ENCODE measurements at regions not wholly inside any gene's neighbourhood (a gene's known extent, or its start where the extent isn't known, plus 50 kb on each side); places are given as distances from the start of the nearest gene placed in this dataset.

DNA sequence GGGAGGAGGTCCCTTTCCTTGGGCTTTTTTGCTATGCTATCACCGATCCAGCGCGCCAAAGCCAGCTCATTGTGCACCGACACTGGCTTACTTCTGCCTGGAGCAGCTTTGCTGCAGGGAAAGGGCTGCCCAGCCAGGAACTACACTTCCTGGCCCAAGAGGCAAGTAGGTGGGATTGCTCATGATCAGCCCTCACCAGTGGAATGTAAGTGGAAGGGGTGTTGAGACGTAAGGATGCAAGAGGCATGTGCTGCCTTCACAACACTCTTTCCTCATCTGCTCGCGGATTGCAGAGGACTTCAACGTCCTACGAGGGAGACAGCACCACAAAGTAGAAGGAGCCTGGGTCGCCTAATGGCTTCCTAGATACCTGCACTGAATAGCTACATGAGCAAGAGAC, 104.3 kb upstream of the FOXF1 start:
- DNase-seq (ENCODE audit: low read depth) = no peak

DNA sequence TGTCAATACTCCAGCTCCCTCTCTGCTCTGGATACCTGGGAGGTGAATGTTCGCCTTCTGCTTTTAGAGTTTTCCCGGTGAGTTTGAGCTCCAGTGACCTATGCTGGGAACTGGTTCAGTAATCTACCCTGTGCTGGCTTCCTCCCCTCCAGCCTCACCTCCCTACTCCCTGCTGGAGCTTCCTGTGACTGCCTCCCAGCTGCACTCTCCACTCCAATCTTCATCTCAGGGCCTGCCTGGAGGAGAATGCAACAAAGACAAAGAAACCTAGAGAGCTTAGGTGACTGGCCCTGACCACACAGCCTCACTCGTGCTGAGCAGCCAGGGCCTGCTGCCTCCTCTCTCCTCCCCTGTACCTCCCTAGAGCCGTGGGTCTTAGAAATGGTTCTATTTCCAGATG, 101.6 kb upstream of the FOXF1 start:
- DNase-seq (ENCODE audit: low read depth) = no peak

DNA sequence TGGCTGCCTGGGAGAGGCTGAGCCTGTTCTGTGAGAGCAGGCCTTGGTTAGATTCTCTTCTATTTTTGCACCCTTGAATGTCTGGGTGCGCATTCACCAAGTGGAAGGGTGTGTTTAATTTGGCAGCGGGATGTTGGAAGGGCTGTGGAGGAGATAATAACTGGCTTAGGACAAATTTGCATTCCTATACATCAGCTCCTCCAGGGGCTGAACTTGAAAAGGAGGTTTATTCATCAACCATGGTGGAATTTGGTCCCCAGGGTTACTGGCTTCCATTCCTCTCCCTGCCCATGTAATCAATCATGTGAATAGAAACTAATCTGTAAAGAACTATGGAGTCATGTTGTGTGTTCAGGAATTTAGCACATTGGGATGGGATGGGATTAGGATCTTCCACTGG, 100.2 kb upstream of the FOXF1 start:
- DNase-seq (ENCODE audit: low read depth) = no peak

DNA sequence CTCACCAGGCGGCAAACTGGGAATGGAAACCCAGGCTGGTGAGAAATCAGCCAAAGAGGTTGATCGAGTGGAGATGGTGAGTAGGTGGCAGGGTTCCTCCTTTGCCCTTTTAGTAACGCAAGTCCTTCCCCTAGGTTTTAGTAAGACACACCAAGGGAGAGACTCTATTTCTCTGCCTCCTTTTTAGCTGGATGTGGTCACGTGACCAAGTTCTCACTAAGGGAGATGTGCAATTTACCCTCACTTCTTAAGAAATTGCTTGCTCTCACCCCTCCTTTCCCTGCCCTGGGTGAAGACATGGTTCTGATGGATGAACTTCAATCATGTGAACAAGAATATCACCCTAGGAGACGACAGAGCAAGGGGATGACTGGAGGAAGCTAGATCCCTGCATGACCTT, 99.8 kb upstream of the FOXF1 start:
- no peak for DNase-seq (ENCODE audit: low read depth)

DNA sequence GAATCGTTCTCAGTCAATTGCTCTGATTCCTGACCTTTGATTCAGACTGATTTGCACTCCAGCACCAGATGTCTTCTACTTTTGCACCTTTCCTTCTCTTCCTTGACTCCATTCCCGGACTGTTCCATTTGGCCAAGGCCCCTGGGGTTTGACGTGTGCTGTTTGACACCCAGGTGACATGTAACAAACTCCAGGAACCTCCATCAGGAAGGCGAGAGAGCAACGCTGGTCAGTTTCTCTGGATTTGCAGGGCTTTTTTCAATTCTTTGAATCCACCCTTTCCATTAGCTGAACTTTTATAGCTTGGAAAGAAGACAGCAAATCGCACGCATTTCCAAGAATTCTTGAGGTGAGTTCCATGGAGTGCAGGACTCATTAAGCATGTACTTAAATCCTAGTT, 98.4 kb upstream of the FOXF1 start:
- no peak for DNase-seq (ENCODE audit: low read depth)

DNA sequence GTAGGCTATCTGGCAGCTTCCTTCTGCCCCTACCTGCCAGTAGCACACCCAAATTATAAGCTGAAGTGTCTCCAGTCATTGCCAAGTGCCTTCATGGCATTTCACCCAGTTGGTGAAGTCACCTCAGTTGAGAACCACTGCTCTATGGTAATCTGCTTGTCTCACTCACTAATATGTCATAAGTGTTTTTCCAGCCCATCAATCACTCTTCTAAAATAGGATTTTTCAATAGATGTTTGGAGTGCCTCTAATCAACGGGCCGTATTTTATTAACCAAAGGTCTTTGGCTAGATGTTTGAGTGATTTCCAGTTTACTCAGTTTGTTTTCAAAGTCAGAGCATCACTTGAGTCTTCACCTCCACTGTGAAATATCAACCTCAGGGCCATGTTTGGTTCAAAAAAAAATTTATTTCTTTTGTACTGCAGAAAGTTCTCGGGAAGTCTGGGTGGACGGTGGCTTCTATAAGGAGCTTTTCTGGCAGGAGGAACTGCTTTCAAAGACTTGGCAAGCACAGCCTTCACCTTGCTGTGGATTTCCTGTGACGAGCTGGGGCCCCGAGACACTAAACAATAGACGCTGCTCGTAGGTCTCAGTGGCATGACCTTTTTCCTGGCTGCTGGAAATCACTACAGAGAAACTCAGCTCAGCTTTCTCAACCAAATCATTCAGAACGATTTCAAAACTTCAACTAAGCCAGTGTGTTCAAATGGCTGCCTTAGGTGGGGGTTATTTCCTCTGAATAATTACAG, 95.2 kb upstream of the FOXF1 start:
- no peak for DNase-seq (ENCODE audit: low read depth)

DNA sequence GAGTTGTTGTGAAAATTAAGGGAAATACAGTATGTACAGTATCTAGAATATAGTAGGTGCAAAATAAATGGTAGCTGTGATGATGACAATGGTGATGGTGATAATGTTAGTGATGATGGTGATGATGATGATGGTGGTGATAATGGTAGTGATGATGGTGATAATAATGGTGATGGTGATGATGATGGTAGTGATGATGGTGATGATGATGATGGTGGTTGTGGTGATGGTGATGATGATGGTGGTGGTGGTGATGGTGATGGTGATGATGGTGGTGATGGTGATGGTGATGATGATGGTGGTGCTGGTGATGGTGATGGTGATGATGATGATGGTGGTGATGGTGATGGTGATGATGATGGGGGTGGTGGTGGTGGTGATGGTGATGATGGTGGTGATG, 91.3 kb upstream of the FOXF1 start:
- no peak for DNase-seq (ENCODE audit: low read depth)

DNA sequence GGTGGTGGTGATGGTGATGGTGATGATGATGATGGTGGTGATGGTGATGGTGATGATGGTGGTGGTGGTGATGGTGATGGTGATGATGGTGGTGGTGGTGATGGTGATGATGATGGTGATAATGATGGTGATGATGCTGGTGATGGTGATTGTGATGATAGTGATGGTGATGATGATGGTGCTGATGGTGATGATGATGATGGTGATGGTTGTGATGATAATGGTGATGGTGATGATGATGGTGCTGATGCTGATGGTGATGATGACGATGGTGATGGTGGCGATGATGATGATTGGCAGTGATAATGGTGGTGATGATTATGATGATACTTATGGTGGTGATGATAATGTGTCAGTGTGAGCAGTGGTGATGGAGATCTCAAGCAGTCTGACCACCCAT, 90.8 kb upstream of the FOXF1 start:
- DNase-seq (ENCODE audit: low read depth) = no peak

DNA sequence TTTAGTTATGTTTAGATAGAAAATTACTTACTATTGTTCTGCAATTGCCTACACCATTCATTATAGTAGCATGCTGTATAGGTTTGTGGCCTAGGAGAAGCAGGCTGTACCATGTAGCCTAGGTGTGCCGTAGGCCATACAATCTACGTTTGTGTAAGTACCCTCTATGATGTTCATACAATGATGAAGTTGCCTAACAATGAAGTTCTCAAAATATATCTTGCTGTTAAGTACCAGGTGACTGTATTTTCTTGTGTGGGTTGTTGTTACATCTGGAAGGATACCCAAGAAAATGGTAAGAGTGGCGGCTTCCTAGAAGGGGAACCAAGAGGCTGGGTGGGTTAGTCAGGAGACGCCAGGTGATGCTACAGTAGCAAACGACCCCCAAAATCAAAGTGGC, 88.3 kb upstream of the FOXF1 start:
- no peak for DNase-seq (ENCODE audit: low read depth)

DNA sequence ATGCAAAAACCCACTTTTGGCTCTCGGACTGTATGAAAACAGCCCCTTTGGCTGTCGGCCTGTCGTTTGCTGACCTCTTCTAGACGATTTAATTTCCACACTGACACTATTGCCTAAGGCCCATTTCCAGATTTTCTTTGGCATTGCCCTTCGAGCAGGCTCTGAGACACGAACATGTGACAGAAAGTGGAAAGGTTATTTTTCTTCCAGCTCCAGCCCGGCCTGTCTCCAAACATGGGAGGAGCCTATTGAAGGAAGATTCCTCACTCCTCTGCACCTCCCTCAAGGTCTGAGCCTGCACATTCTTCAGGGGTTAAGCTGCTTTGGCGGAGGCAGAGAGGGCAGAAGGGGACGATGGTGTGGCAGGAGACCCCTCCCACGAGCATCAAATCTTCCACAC, 85.9 kb upstream of the FOXF1 start:
- peak; percentile 54 for DNase-seq (ENCODE audit: low read depth)

DNA sequence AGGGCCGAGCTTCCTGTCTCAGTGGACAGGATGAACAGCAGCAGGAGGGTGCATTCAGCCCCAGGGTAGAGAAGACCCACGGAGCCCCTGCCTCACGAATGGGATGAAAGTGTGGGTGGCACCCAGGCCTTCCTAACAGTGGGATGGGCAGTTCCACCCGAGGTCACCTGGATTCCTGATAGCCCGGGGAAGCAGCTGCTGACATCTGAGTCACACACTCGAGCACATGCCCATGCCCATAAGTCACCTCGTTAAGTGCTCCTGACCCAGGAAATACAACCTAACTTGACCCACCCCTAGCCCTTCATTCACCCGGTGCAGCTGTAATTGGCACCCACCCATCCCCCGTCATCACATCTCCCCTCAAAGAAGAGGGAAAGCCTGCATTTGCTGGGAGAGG, 85.3 kb upstream of the FOXF1 start:
- no peak for DNase-seq (ENCODE audit: low read depth)

DNA sequence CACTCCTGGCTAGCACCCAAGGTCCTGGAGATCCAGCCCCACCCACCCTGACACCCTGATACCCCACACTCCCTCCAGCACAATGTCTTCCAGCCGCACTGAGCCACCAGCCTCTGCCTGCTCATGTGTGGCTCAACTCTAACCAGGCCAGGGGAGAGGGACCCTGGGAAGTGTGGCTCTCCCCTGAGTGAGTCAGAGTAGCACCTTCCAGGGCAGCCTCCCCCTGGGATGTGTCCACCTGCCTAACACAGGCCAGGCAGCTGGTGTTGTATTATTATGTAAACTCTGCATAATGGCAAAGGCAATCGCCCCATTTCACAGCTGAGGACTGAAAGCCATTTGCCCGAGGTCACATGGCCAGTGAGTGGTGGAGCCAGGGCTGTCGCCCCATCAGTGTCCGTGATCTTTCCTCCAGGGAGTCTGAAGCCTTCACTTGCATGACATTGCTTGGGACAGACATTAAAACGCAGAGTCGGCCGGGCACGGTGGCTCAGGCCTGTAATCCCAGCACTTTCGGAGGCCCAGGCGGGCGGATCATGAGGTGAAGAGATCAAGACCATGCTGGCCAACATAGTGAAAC, 84.2 kb upstream of the FOXF1 start:
- DNase-seq (ENCODE audit: low read depth) = no peak

DNA sequence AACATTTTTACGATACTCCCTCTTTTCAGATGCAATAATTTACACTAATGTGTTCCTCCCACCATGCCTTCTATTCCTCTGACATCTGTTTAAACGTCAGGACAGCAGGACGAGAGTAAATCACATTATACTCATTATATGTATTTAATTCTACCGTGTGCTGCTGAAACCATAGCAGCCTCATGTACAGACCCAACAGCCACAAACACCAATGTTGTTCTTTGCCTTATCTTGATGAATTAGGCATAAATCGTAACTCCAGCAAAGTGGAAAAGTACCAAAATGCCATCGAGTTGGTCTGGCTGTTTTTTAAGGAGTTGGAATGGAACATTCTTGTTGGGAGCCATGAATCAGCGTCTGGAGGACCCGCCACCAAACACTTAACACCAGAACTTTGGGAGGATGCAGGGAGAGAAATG, 82.9 kb upstream of the FOXF1 start:
- no peak for DNase-seq (ENCODE audit: low read depth)

DNA sequence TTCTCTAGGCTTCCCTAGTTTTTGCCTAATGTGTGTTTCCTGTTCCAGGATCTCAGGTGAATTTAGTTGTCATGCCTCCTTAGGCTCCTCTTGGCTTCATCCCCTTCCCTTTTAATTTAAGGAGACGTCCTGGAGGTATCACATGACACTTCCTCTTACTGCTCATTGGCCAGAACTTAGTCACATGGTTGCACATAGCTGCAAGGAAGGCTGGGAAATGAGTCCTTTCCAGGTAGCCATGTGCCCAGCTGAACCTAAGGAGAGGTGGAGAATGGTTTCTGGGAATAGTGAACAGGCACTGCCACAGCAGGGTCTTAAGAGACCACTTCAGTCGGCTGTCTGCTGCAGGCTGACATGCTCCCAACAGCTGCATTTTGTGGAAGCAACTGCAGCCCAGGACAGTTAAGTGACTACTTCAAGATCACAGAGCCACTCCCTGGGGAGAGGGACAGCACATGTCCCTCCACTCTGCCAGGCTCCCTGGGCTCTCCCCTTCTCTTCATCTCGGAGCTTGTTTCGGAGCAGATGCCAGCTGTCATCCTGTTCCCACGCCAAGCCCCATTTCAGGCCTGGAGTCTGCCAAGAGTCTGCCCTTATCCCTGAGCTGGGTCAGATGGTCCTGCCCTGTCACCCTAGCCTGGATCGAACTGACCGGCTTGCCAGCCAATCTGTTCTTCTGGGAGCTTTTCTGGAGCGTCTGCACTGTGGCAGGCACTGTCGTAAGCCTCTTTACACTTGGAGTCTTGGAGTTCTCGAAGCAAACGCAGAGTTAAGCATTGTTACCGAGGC, 81.4 kb upstream of the FOXF1 start:
- no peak for DNase-seq (ENCODE audit: low read depth)

DNA sequence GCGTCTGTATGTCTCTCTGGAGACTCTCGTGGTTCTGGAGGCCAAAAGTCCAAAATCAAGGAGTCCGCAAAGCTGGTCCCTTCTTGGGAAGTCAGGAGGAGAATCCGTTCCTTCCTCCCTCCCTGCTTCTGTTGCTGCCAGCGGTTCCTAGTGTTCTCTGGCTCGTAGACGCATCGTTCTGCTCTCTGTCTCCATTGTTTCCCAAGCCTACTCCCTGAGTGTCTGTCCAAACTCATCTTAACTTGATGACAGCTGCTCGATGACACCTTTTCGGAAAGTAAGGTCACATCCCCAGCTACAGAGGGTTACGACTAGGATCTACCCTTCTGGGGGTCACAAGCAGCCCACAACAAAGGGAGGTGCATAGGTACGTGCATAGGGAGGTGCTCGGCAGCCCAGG, 80.7 kb upstream of the FOXF1 start:
- DNase-seq (ENCODE audit: low read depth) = no peak

DNA sequence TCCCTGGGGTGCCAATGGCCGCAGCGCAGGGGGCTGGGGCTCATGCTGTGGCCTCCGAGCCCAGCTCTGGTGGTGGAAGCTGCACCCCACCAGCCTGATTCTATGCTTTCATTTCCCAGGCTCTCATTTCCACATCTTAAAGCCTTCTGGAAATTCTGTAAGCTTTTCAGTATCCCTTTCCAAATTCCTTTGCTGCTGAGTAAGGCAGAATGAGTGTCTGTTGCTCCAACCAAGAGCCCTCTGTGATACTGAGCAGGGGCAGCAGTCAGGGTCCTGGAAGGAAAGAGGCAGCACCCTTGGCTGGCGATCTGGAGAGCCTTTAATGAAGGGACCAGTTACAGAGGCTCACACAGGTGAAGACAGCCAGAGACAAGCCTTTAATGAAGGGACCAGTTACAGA, 79.5 kb upstream of the FOXF1 start:
- no peak for DNase-seq (ENCODE audit: low read depth)

DNA sequence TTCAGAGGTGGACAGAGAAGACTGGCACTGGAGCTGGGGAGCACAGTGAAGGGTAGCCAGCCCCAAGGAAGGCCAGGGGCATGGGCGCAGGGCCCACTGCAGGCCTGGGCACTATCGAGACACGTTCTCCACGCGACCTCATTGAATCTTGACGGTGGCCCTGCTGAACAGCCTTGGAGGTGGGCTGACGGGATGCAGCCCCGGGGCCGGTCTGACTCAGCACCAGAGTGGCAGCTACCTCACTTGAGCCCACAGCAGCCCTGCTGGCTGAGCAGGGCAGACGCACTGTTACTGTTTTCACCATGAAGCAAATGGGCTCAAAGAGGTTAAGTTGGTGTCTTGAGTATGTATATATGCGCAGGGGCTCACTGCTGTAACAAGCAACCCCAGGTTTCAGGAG, 78.8 kb upstream of the FOXF1 start:
- DNase-seq (ENCODE audit: low read depth) = no peak

DNA sequence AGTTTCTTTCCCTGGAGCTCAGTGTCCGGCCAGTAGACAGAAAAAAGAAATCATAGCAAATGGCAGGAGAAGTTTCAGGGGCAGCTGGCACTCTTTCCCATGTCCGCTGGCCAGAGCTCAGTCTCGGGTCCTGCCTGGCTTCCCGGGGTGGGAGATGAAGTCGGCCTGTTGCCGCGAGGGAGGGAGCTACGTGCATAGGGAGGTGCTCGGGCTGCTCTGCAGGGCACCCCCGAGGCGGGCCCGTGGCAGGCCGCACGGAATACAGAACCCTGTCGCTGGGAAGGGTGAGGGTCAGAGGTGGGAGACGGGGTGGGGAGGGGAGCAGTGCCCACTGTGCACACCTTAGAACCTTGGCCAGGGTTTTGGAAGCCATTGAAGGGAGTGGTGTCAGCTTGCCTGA, 78.3 kb upstream of the FOXF1 start:
- no peak for DNase-seq (ENCODE audit: low read depth)

DNA sequence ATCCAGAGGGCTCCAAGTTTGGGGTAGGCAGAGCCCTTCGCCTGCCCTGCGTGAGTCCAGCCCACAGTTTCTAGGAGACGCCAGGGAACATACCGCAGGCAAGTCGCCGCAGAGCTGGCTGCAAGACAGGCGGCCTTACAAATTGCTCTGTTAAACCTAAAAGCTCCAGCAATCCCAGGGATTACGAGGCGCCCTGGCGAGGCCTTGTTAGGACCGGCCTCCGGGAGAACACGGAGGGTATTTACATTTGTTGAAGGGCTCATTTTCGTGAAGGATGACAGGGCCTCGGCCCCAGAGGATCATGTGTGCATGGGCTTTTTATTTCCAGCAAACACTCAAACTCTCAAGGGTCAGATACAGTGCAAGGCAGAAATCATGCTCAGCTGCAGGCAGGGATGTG, 77.6 kb upstream of the FOXF1 start:
- DNase-seq (ENCODE audit: low read depth) = no peak

DNA sequence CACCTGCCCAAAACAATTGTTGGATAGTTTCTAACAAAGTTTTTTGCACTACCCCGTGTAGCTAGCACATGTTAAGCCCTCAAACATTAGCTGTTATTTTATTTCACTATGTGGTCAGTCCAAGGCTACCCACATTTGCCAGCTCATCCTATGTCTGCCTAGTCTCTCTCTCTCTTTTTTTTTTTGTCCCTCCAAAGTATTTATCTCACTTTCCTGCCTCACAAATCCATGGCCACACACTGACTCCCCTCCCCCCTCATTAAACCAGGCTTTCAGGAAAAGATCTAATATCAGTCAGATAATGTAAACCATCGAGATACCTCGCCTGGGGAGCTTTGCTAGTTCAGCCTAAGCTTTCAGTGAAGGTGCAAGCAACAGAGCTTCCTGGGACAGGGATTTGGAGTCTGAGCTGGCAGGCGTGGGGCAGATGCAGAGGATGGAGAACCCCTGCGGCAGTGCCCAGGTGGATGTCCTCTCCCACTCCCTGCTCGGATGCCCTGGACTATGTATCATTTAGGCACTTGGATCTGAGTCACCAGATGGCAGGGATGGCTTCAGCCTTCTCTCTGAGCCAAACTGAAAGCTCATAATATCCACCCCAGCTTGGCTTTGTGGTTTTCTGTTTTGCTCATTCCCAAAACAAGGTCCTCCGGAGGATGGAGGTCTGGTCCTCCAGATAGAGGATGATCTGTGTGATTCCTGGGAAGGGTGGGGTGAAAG, 73.7 kb upstream of the FOXF1 start:
- DNase-seq (ENCODE audit: low read depth) = no peak

DNA sequence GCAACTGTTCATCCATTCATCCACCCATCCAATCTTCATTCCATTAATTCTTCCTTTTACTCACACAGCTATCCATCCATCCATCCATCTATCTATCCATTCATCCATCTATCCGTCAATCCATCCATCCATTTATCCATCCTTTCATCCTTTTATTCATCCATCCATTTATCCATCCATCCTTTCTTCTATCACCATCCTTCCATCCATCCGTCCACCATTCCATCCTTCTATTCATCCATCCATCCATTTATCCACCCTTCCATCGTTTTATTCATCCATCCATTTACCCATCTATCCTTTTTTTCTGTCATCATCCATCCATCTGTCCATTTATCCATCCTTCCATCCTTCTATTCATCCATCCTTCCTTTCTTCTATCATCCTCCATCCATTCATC, 73.0 kb upstream of the FOXF1 start:
- DNase-seq (ENCODE audit: low read depth) = no peak

DNA sequence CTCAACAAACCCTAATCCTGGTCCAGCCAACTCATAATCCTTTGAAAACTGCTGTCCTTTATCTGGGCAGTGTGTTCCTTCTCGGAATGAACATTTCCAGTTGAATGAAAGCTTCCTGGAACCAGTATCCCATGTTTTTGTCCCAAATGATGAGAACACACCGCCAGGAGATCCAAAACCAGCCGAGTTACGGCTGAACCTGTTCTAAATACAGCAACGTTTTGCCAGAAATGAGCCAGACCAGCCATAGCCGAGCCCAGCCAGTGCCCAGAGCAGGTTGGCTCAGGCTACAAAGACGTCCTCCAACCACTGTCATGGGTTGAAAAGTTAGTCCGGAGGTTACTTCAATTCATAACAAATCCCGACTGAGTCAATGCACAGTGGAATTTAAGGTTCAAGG, 67.6 kb upstream of the FOXF1 start:
- DNase-seq (ENCODE audit: low read depth) = peak; percentile 24

Data from fibroblast of gingiva (primary cell).